HG02973 (cell line): ENCODE measurements at regions not wholly inside any gene's neighbourhood (a gene's known extent, or its start where the extent isn't known, plus 50 kb on each side); places are given as distances from the start of the nearest gene placed in this dataset.
"Not testable (repeated sequence)": the region's sequence is repeated elsewhere in the genome, so short reads cannot be mapped to it uniquely, and the experiment has no call there.

ENCODE experiments used
- ATAC-seq: cut with Tn5 transposase; IDR thresholded peaks from one replicate; pipeline ENCODE4 v1.9.1; 2021; ENCODE audit warnings: moderate library complexity; ENCODE audit not compliant: unreplicated experiment

GRCh38 chr1:221978631-221979334, 236.9 kb upstream of the DUSP10 start:
- not testable (repeated sequence) for ATAC-seq

- ATAC-seq: not testable (repeated sequence)
These were observed 231.9 kb upstream of the DUSP10 start for GRCh38 chr1:221973787-221974186.

- no peak for ATAC-seq
These were observed 230.7 kb upstream of the DUSP10 start for GRCh38 chr1:221972276-221973235.

GRCh38 chr1:221971035-221971434, 229.1 kb upstream of the DUSP10 start:
- not testable (repeated sequence) for ATAC-seq

GRCh38 chr1:221969298-221969858, 227.5 kb upstream of the DUSP10 start:
- not testable (repeated sequence) for ATAC-seq

- ATAC-seq: not testable (repeated sequence)
These were observed 225.6 kb upstream of the DUSP10 start for GRCh38 chr1:221967538-221967937.

- ATAC-seq: not testable (repeated sequence)
These were observed 225.0 kb upstream of the DUSP10 start for GRCh38 chr1:221966888-221967287.

- not testable (repeated sequence) for ATAC-seq
These were observed 224.0 kb upstream of the DUSP10 start for GRCh38 chr1:221965891-221966290.

GRCh38 chr1:221965252-221965651, 223.4 kb upstream of the DUSP10 start:
- no peak for ATAC-seq

GRCh38 chr1:221963742-221964141, 221.9 kb upstream of the DUSP10 start:
- no peak for ATAC-seq

GRCh38 chr1:221962385-221962784, 220.5 kb upstream of the DUSP10 start:
- ATAC-seq: no peak

GRCh38 chr1:221961532-221962292, 219.8 kb upstream of the DUSP10 start:
- ATAC-seq: peak; percentile 89

GRCh38 chr1:221958161-221958562, 216.3 kb upstream of the DUSP10 start:
- not testable (repeated sequence) for ATAC-seq

- ATAC-seq: not testable (repeated sequence)
These were observed 215.5 kb upstream of the DUSP10 start for GRCh38 chr1:221957350-221957749.

GRCh38 chr1:221949996-221950395, 208.1 kb upstream of the DUSP10 start:
- ATAC-seq: no peak

- no peak for ATAC-seq
These were observed 206.6 kb upstream of the DUSP10 start for GRCh38 chr1:221948459-221948858.

- ATAC-seq: no peak
These were observed 205.8 kb upstream of the DUSP10 start for GRCh38 chr1:221947731-221948130.

GRCh38 chr1:221946768-221947167, 204.9 kb upstream of the DUSP10 start:
- ATAC-seq: no peak

- no peak for ATAC-seq
These were observed 203.8 kb upstream of the DUSP10 start for GRCh38 chr1:221945669-221946068.

GRCh38 chr1:221944247-221944870, 202.5 kb upstream of the DUSP10 start:
- ATAC-seq: no peak
